ENCODE measurements at regions not wholly inside any gene's neighbourhood (a gene's known extent, or its start where the extent isn't known, plus 50 kb on each side); places are given as distances from the start of the nearest gene placed in this dataset.
"Not testable (repeated sequence)": the region's sequence is repeated elsewhere in the genome, so short reads cannot be mapped to it uniquely, and the experiment has no call there.

DNA sequence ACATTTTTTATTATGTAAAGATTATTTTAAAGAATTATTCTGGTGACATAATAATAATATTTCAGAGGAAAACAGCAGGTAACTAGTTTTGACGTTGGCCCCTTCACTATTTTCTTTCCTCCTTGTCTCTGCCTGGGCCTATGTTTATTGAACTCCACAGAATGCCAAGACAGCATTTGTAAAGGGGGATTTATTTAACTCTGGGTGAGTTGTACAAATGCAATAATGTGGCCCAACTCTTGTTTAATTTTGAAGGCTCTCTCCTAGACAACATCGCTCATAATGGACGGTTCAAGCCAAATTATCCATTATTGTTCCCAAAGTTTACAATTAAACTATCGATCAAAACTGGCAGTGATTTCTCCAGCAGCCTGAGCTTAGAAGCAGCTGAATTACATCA, 374.3 kb upstream of the SLC35B3 start:
- TF ChIP-seq, protein P1, sequence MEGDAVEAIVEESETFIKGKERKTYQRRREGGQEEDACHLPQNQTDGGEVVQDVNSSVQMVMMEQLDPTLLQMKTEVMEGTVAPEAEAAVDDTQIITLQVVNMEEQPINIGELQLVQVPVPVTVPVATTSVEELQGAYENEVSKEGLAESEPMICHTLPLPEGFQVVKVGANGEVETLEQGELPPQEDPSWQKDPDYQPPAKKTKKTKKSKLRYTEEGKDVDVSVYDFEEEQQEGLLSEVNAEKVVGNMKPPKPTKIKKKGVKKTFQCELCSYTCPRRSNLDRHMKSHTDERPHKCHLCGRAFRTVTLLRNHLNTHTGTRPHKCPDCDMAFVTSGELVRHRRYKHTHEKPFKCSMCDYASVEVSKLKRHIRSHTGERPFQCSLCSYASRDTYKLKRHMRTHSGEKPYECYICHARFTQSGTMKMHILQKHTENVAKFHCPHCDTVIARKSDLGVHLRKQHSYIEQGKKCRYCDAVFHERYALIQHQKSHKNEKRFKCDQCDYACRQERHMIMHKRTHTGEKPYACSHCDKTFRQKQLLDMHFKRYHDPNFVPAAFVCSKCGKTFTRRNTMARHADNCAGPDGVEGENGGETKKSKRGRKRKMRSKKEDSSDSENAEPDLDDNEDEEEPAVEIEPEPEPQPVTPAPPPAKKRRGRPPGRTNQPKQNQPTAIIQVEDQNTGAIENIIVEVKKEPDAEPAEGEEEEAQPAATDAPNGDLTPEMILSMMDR (IDR thresholded peaks at IDR 0.05; ENCODE audit: low read depth, low read length): no peak
- Histone ChIP-seq H3K4me1 (ENCODE audit: low read depth) (no peaks in the 10 kb centered on the region), H3K27ac (no peak overlapping the region), H3K9me3 (ENCODE audit: low read depth) (no peaks in the 10 kb centered on the region), H3K27me3 (no peaks in the 10 kb centered on the region), H3K4me3 (no peak overlapping the region), H3K36me3 (no peaks in the 10 kb centered on the region)
- DNase-seq (ENCODE audit: low read depth in 1 of 2, low spot score in 1 of 2): no peak

DNA sequence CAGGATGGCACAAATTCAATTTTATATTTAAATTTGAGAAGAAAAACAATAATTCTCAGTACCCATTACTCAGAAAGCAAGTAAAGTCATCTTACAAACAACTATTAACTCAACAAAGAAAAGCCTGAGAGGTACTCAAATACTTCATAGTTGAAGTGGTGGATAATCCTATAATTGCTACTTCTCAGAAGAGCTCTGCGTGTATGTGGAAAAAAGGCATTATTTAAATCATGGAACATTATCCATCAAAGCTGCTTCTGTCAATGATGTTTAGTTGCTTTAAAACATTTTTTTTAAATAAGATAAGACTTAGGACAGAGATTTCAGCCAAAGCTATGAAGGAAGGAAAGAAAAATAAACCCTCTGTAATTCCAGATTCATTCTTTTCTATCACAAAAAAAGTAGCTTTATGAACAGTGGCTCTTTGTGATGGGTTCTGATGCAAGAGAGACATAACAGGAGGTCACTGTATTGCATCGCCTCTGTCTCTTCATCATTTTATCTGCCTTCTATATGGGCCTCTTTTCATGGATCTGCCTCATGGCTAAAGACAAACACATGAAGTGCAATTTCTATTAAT, 367.9 kb upstream of the SLC35B3 start:
- TF ChIP-seq, protein P1 (IDR thresholded peaks at IDR 0.05; ENCODE audit: low read depth, low read length): no peak
- DNase-seq (ENCODE audit: low read depth in 1 of 2, low spot score in 1 of 2): no peak
- no peaks in the 10 kb centered on the region for H3K4me1 ChIP-seq (ENCODE audit: low read depth)

DNA sequence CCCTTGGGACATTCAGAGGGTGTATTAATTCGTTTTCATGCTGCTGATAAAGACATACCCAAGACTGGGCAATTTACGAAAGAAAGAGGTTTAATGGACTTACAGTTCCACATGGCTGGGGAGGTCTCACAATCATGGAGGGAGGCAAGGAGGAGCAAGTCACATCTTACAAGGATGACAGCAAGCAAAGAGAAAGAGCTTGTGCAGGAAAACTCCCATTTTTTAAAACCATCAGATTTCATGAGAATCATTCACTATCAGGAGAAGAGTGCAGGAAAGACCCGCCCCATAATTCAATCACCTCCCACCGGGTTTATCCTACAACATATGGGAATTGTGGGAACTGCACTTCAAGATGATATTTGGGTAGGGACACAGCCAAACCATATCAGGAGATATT, 367.1 kb upstream of the SLC35B3 start:
- H3K27ac ChIP-seq; H3K4me1 ChIP-seq (ENCODE audit: low read depth); DNase-seq (ENCODE audit: low read depth in 1 of 2, low spot score in 1 of 2); H3K27me3 ChIP-seq; H3K9me3 ChIP-seq (ENCODE audit: low read depth); H3K4me3 ChIP-seq; H3K36me3 ChIP-seq: not testable (repeated sequence)

More for the DNA sequence above, 367.9 kb upstream of the SLC35B3 start:
- Histone ChIP-seq H3K4me3 (no peak overlapping the region), H3K27ac (no peak overlapping the region), H3K36me3 (no peaks in the 10 kb centered on the region), H3K27me3 (no peaks in the 10 kb centered on the region), H3K9me3 (ENCODE audit: low read depth) (no peaks in the 10 kb centered on the region)

DNA sequence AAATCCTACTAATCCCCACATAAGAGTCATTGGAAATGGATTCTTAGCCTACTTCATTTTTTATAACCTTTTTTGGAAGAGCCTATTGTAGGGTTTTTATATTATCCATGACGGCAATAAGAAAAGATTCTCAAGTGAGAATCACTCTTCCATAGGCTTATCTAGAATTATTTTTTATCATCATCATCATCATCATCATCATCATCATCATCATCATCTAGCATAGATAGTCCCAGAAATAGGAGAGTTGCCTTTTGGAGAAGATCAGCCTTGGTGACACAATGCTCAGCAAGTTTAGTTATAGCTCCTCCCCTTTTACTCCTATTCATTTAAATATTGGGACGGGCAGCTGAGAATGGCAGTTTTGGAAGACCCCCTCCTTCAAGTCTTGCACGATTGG, 359.1 kb upstream of the SLC35B3 start:
- H3K27me3 ChIP-seq: no peaks in the 10 kb centered on the region
- TF ChIP-seq, protein P1 (IDR thresholded peaks at IDR 0.05; ENCODE audit: low read depth, low read length): no peak
- no peaks in the 10 kb centered on the region for H3K4me1 ChIP-seq (ENCODE audit: low read depth)

DNA sequence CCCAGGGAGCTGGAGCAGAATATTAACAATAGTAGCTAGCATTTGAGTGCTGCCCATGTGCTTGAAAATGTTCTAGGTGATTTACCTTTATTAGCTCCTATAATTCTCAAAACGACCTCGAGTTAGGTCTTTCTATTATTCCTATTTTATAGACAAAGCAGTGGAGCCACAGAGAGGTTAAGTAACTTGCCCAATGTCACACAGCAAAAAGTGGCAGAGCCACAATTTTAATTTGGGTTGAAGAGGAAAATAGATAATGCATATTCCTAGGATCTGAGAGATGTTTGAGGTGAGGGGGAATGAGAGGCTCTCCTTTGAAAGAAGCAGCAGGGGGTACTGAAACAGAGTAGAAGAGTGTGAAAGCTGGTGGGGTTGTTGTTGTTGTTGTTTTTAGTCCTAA, 354.5 kb upstream of the SLC35B3 start:
- Histone ChIP-seq H3K36me3 (no peaks in the 10 kb centered on the region), H3K9me3 (ENCODE audit: low read depth) (no peaks in the 10 kb centered on the region), H3K27ac (no peak overlapping the region), H3K4me1 (ENCODE audit: low read depth) (no peaks in the 10 kb centered on the region), H3K4me3 (no peak overlapping the region), H3K27me3 (no peaks in the 10 kb centered on the region)
- DNase-seq (ENCODE audit: low read depth in 1 of 2, low spot score in 1 of 2): no peak
- TF ChIP-seq, protein P1 (IDR thresholded peaks at IDR 0.05; ENCODE audit: low read depth, low read length): no peak

More for the DNA sequence above, 359.1 kb upstream of the SLC35B3 start:
- H3K9me3 ChIP-seq (ENCODE audit: low read depth): no peaks in the 10 kb centered on the region
- DNase-seq (ENCODE audit: low read depth in 1 of 2, low spot score in 1 of 2): no peak
- H3K36me3 ChIP-seq: no peaks in the 10 kb centered on the region
- H3K4me3 ChIP-seq: no peak overlapping the region
- no peak overlapping the region for H3K27ac ChIP-seq

DNA sequence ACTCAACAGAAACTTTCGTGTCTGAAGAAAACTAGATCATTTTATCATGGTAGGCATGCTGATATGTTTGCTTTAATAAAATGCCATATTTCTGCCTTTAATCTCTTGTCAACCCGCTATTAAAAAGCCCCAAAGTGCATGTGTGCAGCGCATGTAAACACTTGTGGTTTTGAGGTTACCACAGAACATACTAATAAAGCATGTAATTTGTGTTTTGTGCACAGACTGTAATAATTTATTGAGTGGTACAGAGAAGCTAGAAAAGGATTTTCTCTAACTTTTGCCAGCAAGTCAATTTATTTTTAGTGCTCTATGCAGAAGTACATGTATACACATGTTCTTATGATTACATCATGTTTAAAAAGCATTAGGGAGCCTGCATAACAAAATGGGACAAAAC, 349.9 kb upstream of the SLC35B3 start:
- H3K27me3 ChIP-seq: no peaks in the 10 kb centered on the region
- H3K27ac ChIP-seq: no peak overlapping the region
- H3K36me3 ChIP-seq: no peaks in the 10 kb centered on the region
- H3K9me3 ChIP-seq (ENCODE audit: low read depth): no peaks in the 10 kb centered on the region
- no peak for DNase-seq (ENCODE audit: low read depth in 1 of 2, low spot score in 1 of 2)
- no peak overlapping the region for H3K4me3 ChIP-seq
- H3K4me1 ChIP-seq (ENCODE audit: low read depth): no peaks in the 10 kb centered on the region
- TF ChIP-seq, protein P1 (IDR thresholded peaks at IDR 0.05; ENCODE audit: low read depth, low read length): no peak
